ENCODE measurements at regions not wholly inside any gene's neighbourhood (a gene's known extent, or its start where the extent isn't known, plus 50 kb on each side); places are given as distances from the start of the nearest gene placed in this dataset.
"Not testable (repeated sequence)": the region's sequence is repeated elsewhere in the genome, so short reads cannot be mapped to it uniquely, and the experiment has no call there.

DNA sequence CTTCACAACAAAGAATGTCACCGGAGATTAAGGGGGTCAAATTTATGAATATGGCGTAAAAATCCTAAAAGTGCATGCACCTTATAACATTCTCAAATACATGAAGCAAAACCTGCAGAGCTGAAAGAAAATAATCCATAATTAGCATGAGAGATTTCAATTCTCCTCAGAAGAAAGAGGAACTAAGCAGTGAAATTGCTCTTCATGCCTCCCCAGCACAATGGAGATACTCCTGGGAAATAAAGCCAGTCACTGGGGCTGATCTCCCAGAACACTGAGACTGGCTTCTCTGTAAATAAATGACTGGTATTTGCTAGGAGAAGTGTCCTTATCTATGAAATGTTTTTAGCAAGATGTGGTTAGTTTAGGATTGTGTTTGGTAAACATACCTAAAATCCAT is 68.1 kb downstream of the GOLGA6L6 start:
- TF ChIP-seq, protein P1, sequence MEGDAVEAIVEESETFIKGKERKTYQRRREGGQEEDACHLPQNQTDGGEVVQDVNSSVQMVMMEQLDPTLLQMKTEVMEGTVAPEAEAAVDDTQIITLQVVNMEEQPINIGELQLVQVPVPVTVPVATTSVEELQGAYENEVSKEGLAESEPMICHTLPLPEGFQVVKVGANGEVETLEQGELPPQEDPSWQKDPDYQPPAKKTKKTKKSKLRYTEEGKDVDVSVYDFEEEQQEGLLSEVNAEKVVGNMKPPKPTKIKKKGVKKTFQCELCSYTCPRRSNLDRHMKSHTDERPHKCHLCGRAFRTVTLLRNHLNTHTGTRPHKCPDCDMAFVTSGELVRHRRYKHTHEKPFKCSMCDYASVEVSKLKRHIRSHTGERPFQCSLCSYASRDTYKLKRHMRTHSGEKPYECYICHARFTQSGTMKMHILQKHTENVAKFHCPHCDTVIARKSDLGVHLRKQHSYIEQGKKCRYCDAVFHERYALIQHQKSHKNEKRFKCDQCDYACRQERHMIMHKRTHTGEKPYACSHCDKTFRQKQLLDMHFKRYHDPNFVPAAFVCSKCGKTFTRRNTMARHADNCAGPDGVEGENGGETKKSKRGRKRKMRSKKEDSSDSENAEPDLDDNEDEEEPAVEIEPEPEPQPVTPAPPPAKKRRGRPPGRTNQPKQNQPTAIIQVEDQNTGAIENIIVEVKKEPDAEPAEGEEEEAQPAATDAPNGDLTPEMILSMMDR (conservative IDR thresholded peaks at IDR 0.05), result not testable (repeated sequence)
- not testable (repeated sequence) for TF ChIP-seq EZH2 (IDR thresholded peaks at IDR 0.05; ENCODE audit: low read depth)
